ENCODE measurements at regions not wholly inside any gene's neighbourhood (a gene's known extent, or its start where the extent isn't known, plus 50 kb on each side); places are given as distances from the start of the nearest gene placed in this dataset.
"Not testable (repeated sequence)": the region's sequence is repeated elsewhere in the genome, so short reads cannot be mapped to it uniquely, and the experiment has no call there.

- no peaks in the 10 kb centered on the region for H3K27me3 ChIP-seq (ENCODE audit: control insufficient read depth in 1 of 2, insufficient read depth in 2 of 2, low read length in 1 of 2)
- no peaks in the 10 kb centered on the region for H3K4me1 ChIP-seq (ENCODE audit: control insufficient read depth in 1 of 2, insufficient read depth in 2 of 2, low read length in 2 of 2)
- no peak for DNase-seq
- H3K9me3 ChIP-seq (ENCODE audit: control insufficient read depth, low read length) = no peaks in the 10 kb centered on the region
- no peaks in the 10 kb centered on the region for H3K36me3 ChIP-seq (ENCODE audit: control insufficient read depth in 1 of 2, insufficient read depth in 2 of 2, low read length in 1 of 2)
- H3K4me3 ChIP-seq (ENCODE audit: low read length in 2 of 2) = no peak overlapping the region
- intact Hi-C loops (cut with DNase I) = no loop called here
- WGBS, 2 donors = 72 to 89% methylated on average over 4 of the region's 4 CpGs
- no peak overlapping the region for H3K27ac ChIP-seq (ENCODE audit: low read depth in 1 of 2, low read length in 2 of 2)
- no peak for ATAC-seq (ENCODE audit: low FRiP score)
These were observed 1054.8 kb downstream of the SI start for GRCh38 chr3:164023480-164023879.

GRCh38 chr3:164018500-164018899 lies 1059.8 kb downstream of the SI start:
- Histone ChIP-seq H3K4me1 (ENCODE audit: control insufficient read depth in 1 of 2, insufficient read depth in 2 of 2, low read length in 2 of 2) (no peaks in the 10 kb centered on the region), H3K27ac (ENCODE audit: low read depth in 1 of 2, low read length in 2 of 2) (no peak overlapping the region), H3K36me3 (ENCODE audit: control insufficient read depth in 1 of 2, insufficient read depth in 2 of 2, low read length in 1 of 2) (no peaks in the 10 kb centered on the region), H3K4me3 (ENCODE audit: low read length in 2 of 2) (no peak overlapping the region), H3K9me3 (ENCODE audit: control insufficient read depth, low read length) (no peaks in the 10 kb centered on the region), H3K27me3 (ENCODE audit: control insufficient read depth in 1 of 2, insufficient read depth in 2 of 2, low read length in 1 of 2) (no peaks in the 10 kb centered on the region)
- ATAC-seq (ENCODE audit: low FRiP score) = no peak
- intact Hi-C loops (cut with DNase I) = no loop called here
- WGBS, 2 donors = 92 to 98% methylated on average over 9 of the region's 9 CpGs
- DNase-seq = no peak

- no peaks in the 10 kb centered on the region for H3K27me3 ChIP-seq (ENCODE audit: control insufficient read depth in 1 of 2, insufficient read depth in 2 of 2, low read length in 1 of 2)
- DNase-seq = no peak
- no peaks in the 10 kb centered on the region for H3K4me1 ChIP-seq (ENCODE audit: control insufficient read depth in 1 of 2, insufficient read depth in 2 of 2, low read length in 2 of 2)
- H3K4me3 ChIP-seq (ENCODE audit: low read length in 2 of 2) = no peak overlapping the region
- no peak overlapping the region for H3K27ac ChIP-seq (ENCODE audit: low read depth in 1 of 2, low read length in 2 of 2)
- no peaks in the 10 kb centered on the region for H3K9me3 ChIP-seq (ENCODE audit: control insufficient read depth, low read length)
- ATAC-seq (ENCODE audit: low FRiP score) = no peak
- no peaks in the 10 kb centered on the region for H3K36me3 ChIP-seq (ENCODE audit: control insufficient read depth in 1 of 2, insufficient read depth in 2 of 2, low read length in 1 of 2)
- 100% methylated on average over 1 of the region's 1 CpG for WGBS, 2 donors
- intact Hi-C loops (cut with DNase I) = no loop called here
These were observed 1070.5 kb downstream of the SI start for GRCh38 chr3:164007765-164008164.

- Histone ChIP-seq H3K4me3 (ENCODE audit: low read length in 2 of 2) (no peak overlapping the region), H3K9me3 (ENCODE audit: control insufficient read depth, low read length) (no peaks in the 10 kb centered on the region), H3K27me3 (ENCODE audit: control insufficient read depth in 1 of 2, insufficient read depth in 2 of 2, low read length in 1 of 2) (no peaks in the 10 kb centered on the region), H3K4me1 (ENCODE audit: control insufficient read depth in 1 of 2, insufficient read depth in 2 of 2, low read length in 2 of 2) (no peaks in the 10 kb centered on the region), H3K36me3 (ENCODE audit: control insufficient read depth in 1 of 2, insufficient read depth in 2 of 2, low read length in 1 of 2) (no peaks in the 10 kb centered on the region), H3K27ac (ENCODE audit: low read depth in 1 of 2, low read length in 2 of 2) (no peak overlapping the region)
- DNase-seq = peak in 1 of 2 donors; percentile 21
- peak; percentile 26 for ATAC-seq (ENCODE audit: low FRiP score)
- WGBS, 2 donors = 85 to 93% methylated on average over 22 of the region's 22 CpGs
- intact Hi-C loops (cut with DNase I) = no loop called here
These were observed 1074.1 kb downstream of the SI start for GRCh38 chr3:164004205-164004604.

- H3K9me3 ChIP-seq (ENCODE audit: control insufficient read depth, low read length); H3K36me3 ChIP-seq (ENCODE audit: control insufficient read depth in 1 of 2, insufficient read depth in 2 of 2, low read length in 1 of 2); H3K27ac ChIP-seq (ENCODE audit: low read depth in 1 of 2, low read length in 2 of 2); intact Hi-C loops (cut with DNase I); H3K4me3 ChIP-seq (ENCODE audit: low read length in 2 of 2); H3K4me1 ChIP-seq (ENCODE audit: control insufficient read depth in 1 of 2, insufficient read depth in 2 of 2, low read length in 2 of 2); ATAC-seq (ENCODE audit: low FRiP score); H3K27me3 ChIP-seq (ENCODE audit: control insufficient read depth in 1 of 2, insufficient read depth in 2 of 2, low read length in 1 of 2): not testable (repeated sequence)
- 92 to 94% methylated on average over 13 to 21 of the region's 21 CpGs for WGBS, 2 donors
- peak in 1 of 2 donors; percentile 18 for DNase-seq
These were observed 1075.3 kb downstream of the SI start for GRCh38 chr3:164003016-164003415.

- no peak for ATAC-seq (ENCODE audit: low FRiP score)
- Histone ChIP-seq H3K4me1 (ENCODE audit: control insufficient read depth in 1 of 2, insufficient read depth in 2 of 2, low read length in 2 of 2) (no peaks in the 10 kb centered on the region), H3K27ac (ENCODE audit: low read depth in 1 of 2, low read length in 2 of 2) (no peak overlapping the region), H3K36me3 (ENCODE audit: control insufficient read depth in 1 of 2, insufficient read depth in 2 of 2, low read length in 1 of 2) (no peaks in the 10 kb centered on the region), H3K27me3 (ENCODE audit: control insufficient read depth in 1 of 2, insufficient read depth in 2 of 2, low read length in 1 of 2) (no peaks in the 10 kb centered on the region), H3K4me3 (ENCODE audit: low read length in 2 of 2) (no peak overlapping the region), H3K9me3 (ENCODE audit: control insufficient read depth, low read length) (no peaks in the 10 kb centered on the region)
- 90 to 94% methylated on average over 6 of the region's 6 CpGs for WGBS, 2 donors
- no peak for DNase-seq
- intact Hi-C loops (cut with DNase I) = no loop called here
These were observed 1094.4 kb downstream of the SI start for GRCh38 chr3:163983940-163984339.

- Histone ChIP-seq H3K9me3 (ENCODE audit: control insufficient read depth, low read length) (peaks cover 3% of the 10 kb centered on the region), H3K36me3 (ENCODE audit: control insufficient read depth in 1 of 2, insufficient read depth in 2 of 2, low read length in 1 of 2) (no peaks in the 10 kb centered on the region), H3K4me3 (ENCODE audit: low read length in 2 of 2) (no peak overlapping the region), H3K4me1 (ENCODE audit: control insufficient read depth in 1 of 2, insufficient read depth in 2 of 2, low read length in 2 of 2) (no peaks in the 10 kb centered on the region), H3K27me3 (ENCODE audit: control insufficient read depth in 1 of 2, insufficient read depth in 2 of 2, low read length in 1 of 2) (no peaks in the 10 kb centered on the region), H3K27ac (ENCODE audit: low read depth in 1 of 2, low read length in 2 of 2) (no peak overlapping the region)
- DNase-seq (no peak), ATAC-seq (ENCODE audit: low FRiP score) (no peak)
- intact Hi-C loops (cut with DNase I) = no loop called here
These were observed 1106.4 kb downstream of the SI start for GRCh38 chr3:163971861-163972260.

- H3K9me3 ChIP-seq (ENCODE audit: control insufficient read depth, low read length) = no peaks in the 10 kb centered on the region
- H3K27ac ChIP-seq (ENCODE audit: low read depth in 1 of 2, low read length in 2 of 2) = no peak overlapping the region
- ATAC-seq (ENCODE audit: low FRiP score) = no peak
- intact Hi-C loops (cut with DNase I) = no loop called here
- H3K27me3 ChIP-seq (ENCODE audit: control insufficient read depth in 1 of 2, insufficient read depth in 2 of 2, low read length in 1 of 2) = no peaks in the 10 kb centered on the region
- no peaks in the 10 kb centered on the region for H3K36me3 ChIP-seq (ENCODE audit: control insufficient read depth in 1 of 2, insufficient read depth in 2 of 2, low read length in 1 of 2)
- no peaks in the 10 kb centered on the region for H3K4me1 ChIP-seq (ENCODE audit: control insufficient read depth in 1 of 2, insufficient read depth in 2 of 2, low read length in 2 of 2)
- no peak for DNase-seq
- H3K4me3 ChIP-seq (ENCODE audit: low read length in 2 of 2) = no peak overlapping the region
These were observed 1121.2 kb downstream of the SI start for GRCh38 chr3:163957072-163957471.

GRCh38 chr3:163953526-163953925 lies 1124.8 kb downstream of the SI start:
- no peak for ATAC-seq (ENCODE audit: low FRiP score)
- DNase-seq = no peak
- Histone ChIP-seq H3K27me3 (ENCODE audit: control insufficient read depth in 1 of 2, insufficient read depth in 2 of 2, low read length in 1 of 2) (no peaks in the 10 kb centered on the region), H3K4me3 (ENCODE audit: low read length in 2 of 2) (no peak overlapping the region), H3K9me3 (ENCODE audit: control insufficient read depth, low read length) (no peaks in the 10 kb centered on the region), H3K27ac (ENCODE audit: low read depth in 1 of 2, low read length in 2 of 2) (no peak overlapping the region), H3K4me1 (ENCODE audit: control insufficient read depth in 1 of 2, insufficient read depth in 2 of 2, low read length in 2 of 2) (no peaks in the 10 kb centered on the region), H3K36me3 (ENCODE audit: control insufficient read depth in 1 of 2, insufficient read depth in 2 of 2, low read length in 1 of 2) (no peaks in the 10 kb centered on the region)
- intact Hi-C loops (cut with DNase I) = no loop called here
- WGBS, 2 donors = 71% methylated on average over 9 of the region's 9 CpGs

Measured in aorta (tissue), 5 donors.